ENCODE measurements at regions not wholly inside any gene's neighbourhood (a gene's known extent, or its start where the extent isn't known, plus 50 kb on each side); places are given as distances from the start of the nearest gene placed in this dataset.

GRCh38 chr17:53570731-53571130 lies 252.0 kb upstream of the KIF2B start (continued):
- TF ChIP-seq ZBTB46 (CRISPR knock-in tag; IDR thresholded peaks at IDR 0.05; ENCODE audit: borderline replicate concordance) (no peak), ZFP62 (CRISPR knock-in tag; IDR thresholded peaks at IDR 0.05) (no peak), ZNF7 (CRISPR knock-in tag; IDR thresholded peaks at IDR 0.05) (no peak)

GRCh38 chr17:53560953-53561352 lies 261.8 kb upstream of the KIF2B start:
- H3K36me3 ChIP-seq (replicated peaks in 1 of 2; ENCODE audit: control insufficient read depth in 1 of 2, insufficient read depth in 2 of 2, low read length in 2 of 2) = no peaks in the 10 kb centered on the region
- no peak overlapping the region for H3K4me3 ChIP-seq (replicated peaks in 1 of 3; ENCODE audit: insufficient read depth in 1 of 3, low read depth in 2 of 3, low read length in 3 of 3)
- H3K79me2 ChIP-seq (ENCODE audit: insufficient read depth, low read length) = no peaks in the 10 kb centered on the region
- intact Hi-C loops (cut with micrococcal nuclease; ENCODE audit: unreplicated experiment) = no loop called here
- H3K9me3 ChIP-seq (ENCODE audit: low read length) = peaks cover 55% of the 10 kb centered on the region
- no peak overlapping the region for H3K9ac ChIP-seq (ENCODE audit: insufficient read depth, low read depth, low read length)
- H3K4me1 ChIP-seq (ENCODE audit: insufficient read depth, low read length) = no peaks in the 10 kb centered on the region
- ATAC-seq (no peak), DNase-seq (ENCODE audit: low spot score) (no peak), FAIRE-seq (no peak)
- no peak overlapping the region for H2AFZ ChIP-seq (ENCODE audit: low read length)
- in situ Hi-C loops (cut with HindIII; ENCODE audit: extremely low pct_ligation_motif_present, low pct_unique_long_range_greater_than_20kb) = loop anchor here (25.0 kb wide), 1 partner anchor 101 kb away; no protein-coding TSS in a partner anchor
- no peaks in the 10 kb centered on the region for H4K20me1 ChIP-seq (ENCODE audit: insufficient read depth, low read length)
- no TSS peak for BruUV-seq (replicated peaks)
- TF ChIP-seq ZNF879 (CRISPR knock-in tag; IDR thresholded peaks at IDR 0.05) (no peak), ZNF576 (CRISPR knock-in tag; IDR thresholded peaks at IDR 0.05) (no peak), GTF3A (CRISPR knock-in tag; conservative IDR thresholded peaks at IDR 0.05) (no peak), SMYD3 (CRISPR knock-in tag; IDR thresholded peaks at IDR 0.05) (no peak), ZNF564 (CRISPR knock-in tag; IDR thresholded peaks at IDR 0.05) (no peak), SP4 (CRISPR knock-in tag; IDR thresholded peaks at IDR 0.05) (no peak), IRX3 (CRISPR knock-in tag; IDR thresholded peaks at IDR 0.05; ENCODE audit: borderline replicate concordance, low read depth) (no peak), ZNF597 (CRISPR knock-in tag; IDR thresholded peaks at IDR 0.05) (no peak), ZNF430 (CRISPR knock-in tag; IDR thresholded peaks at IDR 0.05) (no peak), DDIT3 (CRISPR knock-in tag; IDR thresholded peaks at IDR 0.05) (no peak)
- no peak overlapping the region for H3K4me2 ChIP-seq (ENCODE audit: low read depth, low read length)
- no peaks in the 10 kb centered on the region for H3K27me3 ChIP-seq (ENCODE audit: control insufficient read depth in 1 of 2, insufficient read depth in 2 of 2, low read length in 2 of 2)
- ChIA-PET CTCF (ENCODE audit: low intra/inter-chr PET ratio, low total read pairs) (no interaction called here), POLR2A (no interaction called here)
- H3K27ac ChIP-seq (ENCODE audit: extremely low read length, insufficient read depth, low read length) = no peak overlapping the region
- 0% methylated on average over 1 of the region's 1 CpG for WGBS (ENCODE audit: low lambda C conversion rate)

All from HepG2 (cell line).